Heart left ventricle (tissue), 16 donors: ENCODE measurements at regions not wholly inside any gene's neighbourhood (a gene's known extent, or its start where the extent isn't known, plus 50 kb on each side); places are given as distances from the start of the nearest gene placed in this dataset.

Source experiments
- ATAC-seq, 4 donors: fragments of 200-7000 bp; cut with Tn5 transposase; one replicate each; pipeline ENCODE4 v1.9.1; 2020 to 2022; ENCODE audit warnings: moderate library complexity in 4 of 4, mild to moderate bottlenecking in 3 of 4, moderate number of reproducible peaks in 1 of 4
- DNase-seq, 5 donors: peaks; one replicate each; pipeline ENCODE4 v3.0.0-alpha.2; 2020
- H3K27ac ChIP-seq, 12 donors: fragments of 200-600 bp; sonication (generic) in 4 of 12; one replicate each; pipeline versions ENCODE4 v1.5.0 to v1.8.0; 2016 to 2022; ENCODE audit warnings: mild to moderate bottlenecking in 2 of 12
- H3K27me3 ChIP-seq, 9 donors: fragments of 200-600 bp; sonication (generic) in 2 of 9; one replicate each; pipeline versions ENCODE4 v1.5.1 to v1.8.0; 2016 to 2022; ENCODE audit warnings: mild to moderate bottlenecking in 3 of 9
- H3K36me3 ChIP-seq, 9 donors: fragments of 200-600 bp; sonication (generic) in 2 of 9; one replicate each; pipeline versions ENCODE4 v1.5.0 to v1.8.0; 2018 to 2022; ENCODE audit warnings: mild to moderate bottlenecking in 2 of 9
- H3K4me1 ChIP-seq, 12 donors: fragments of 200-600 bp; sonication (generic) in 4 of 12; one replicate each; pipeline versions ENCODE4 v1.5.0 to v1.8.0; 2016 to 2022; ENCODE audit warnings: mild to moderate bottlenecking in 3 of 12
- H3K4me3 ChIP-seq, 12 donors: fragments of 200-600 bp; sonication (generic) in 4 of 12; one replicate each; pipeline versions ENCODE4 v1.5.0 to v1.8.0; 2017 to 2022; ENCODE audit warnings: mild to moderate bottlenecking in 9 of 12, moderate library complexity in 4 of 12
- H3K9me3 ChIP-seq, 12 donors: fragments of 200-600 bp; sonication (generic) in 4 of 12; one replicate each; pipeline versions ENCODE4 v1.5.0 to v1.8.0; 2016 to 2022; ENCODE audit warnings: mild to moderate bottlenecking in 1 of 12
- CTCF ChIP-seq, 12 donors: fragments of 200-600 bp; sonication (generic) in 4 of 12; IDR thresholded peaks; one replicate each; pipeline versions ENCODE4 v1.5.0 to v1.8.0; 2018 to 2022; ENCODE audit warnings: antibody characterized with exemption in 12 of 12, mild to moderate bottlenecking in 5 of 12
- POLR2A ChIP-seq, 2 donors: fragments of 450-650 bp; IDR thresholded peaks; one replicate each; pipeline ENCODE4 v1.6.1; 2017; ENCODE audit warnings: antibody characterized with exemption in 2 of 2, mild to moderate bottlenecking in 2 of 2, moderate library complexity in 2 of 2
- WGBS, 4 donors: extraction: QIAGEN DNeasy Blood & Tissue Kit in 2 of 4; methylation state at CpG; one replicate each; pipeline versions ENCODE4 v1.1.5 to v1.1.7; 2013 to 2018; 5-methylcytosine and 5-hydroxymethylcytosine counted together
- intact Hi-C, 10 donors: fragments of 100-400 bp; cut with DNase I; formaldehyde crosslinking; loops; one replicate each; pipeline versions ENCODE4 v1.11.1 to v1.14.2; 2022
- donor health status: ischemic (EF 13 %, LVEDD 7.1; RV severe dilation, severe dysfunction).
- donor health status: healthy with polysubstance abuse.
- donor health status: DM: no; HTN: yes; CAD: no.
- donor health status: DM: no; HTN: no; CAD: no.
- donor health status: ischemic (EF 25% LVEDD 6.9; RV normal size, moderate dysfunction).
- donor health status: ischemic (EF 25% LVEDD 5.7; RV mildly dilated, moderate dysfunction).
- donor health status: healthy.
- donor health status: DM: yes; HTN: yes; CAD: no.
- donor health status: ischemic (EF 35%, LVEDD 5.7; RV mildly dilated, moderate dysfunction).
- donor health status: nonischemic (EF 11% LVEDD 7.7; RV severe dilation, severe dysfunction).
- donor health status: DM: yes; HTN: yes; CAD: no.
- donor health status: PGD.
- donor health status: ischemic (EF 29% LVEDD 5.4; RV normal size, mild dysfunction).
- donor health status: nonischemic (EF 23%, LVEDD 6.1; RV moderate dilation, normal function).

GRCh38 chr10:44636625-44637024 lies 251.7 kb upstream of the CXCL12 start:
- no peak overlapping the region for H3K4me3 ChIP-seq
- WGBS, 4 donors = 88 to 95% (median 92%) methylated on average over 3 of the region's 3 CpGs
- H3K4me1 ChIP-seq = no peaks in the 10 kb centered on the region
- ATAC-seq (no peak), DNase-seq (no peak)
- TF ChIP-seq CTCF (IDR thresholded peaks at IDR 0.05) (no peak), POLR2A (IDR thresholded peaks at IDR 0.05) (no peak)
- no peaks in the 10 kb centered on the region for H3K27me3 ChIP-seq
- H3K27ac ChIP-seq = no peak overlapping the region
- peaks cover 0 to 15% (median 0%) of the 10 kb centered on the region in 12 donors for H3K9me3 ChIP-seq
- intact Hi-C loops = loop anchor here in 1 of 10 donors (1.0 kb wide), 1 partner anchor 8 kb away; no protein-coding TSS in a partner anchor
- no peaks in the 10 kb centered on the region for H3K36me3 ChIP-seq

- H3K27me3 ChIP-seq = no peaks in the 10 kb centered on the region
- no peaks in the 10 kb centered on the region for H3K4me1 ChIP-seq
- DNase-seq = no peak
- H3K9me3 ChIP-seq = peaks cover 0 to 19% (median 0%) of the 10 kb centered on the region in 12 donors
- H3K4me3 ChIP-seq = no peak overlapping the region
- TF ChIP-seq POLR2A (IDR thresholded peaks at IDR 0.05) = no peak
- no peak for TF ChIP-seq CTCF (IDR thresholded peaks at IDR 0.05)
- ATAC-seq = no peak
- no peak overlapping the region for H3K27ac ChIP-seq
- H3K36me3 ChIP-seq = no peaks in the 10 kb centered on the region
- intact Hi-C loops = no loop called here
- WGBS, 4 donors = 61 to 63% (median 62%) methylated on average over 7 of the region's 7 CpGs
Measured at GRCh38 chr10:44640429-44640828, 255.5 kb upstream of the CXCL12 start.

DNA sequence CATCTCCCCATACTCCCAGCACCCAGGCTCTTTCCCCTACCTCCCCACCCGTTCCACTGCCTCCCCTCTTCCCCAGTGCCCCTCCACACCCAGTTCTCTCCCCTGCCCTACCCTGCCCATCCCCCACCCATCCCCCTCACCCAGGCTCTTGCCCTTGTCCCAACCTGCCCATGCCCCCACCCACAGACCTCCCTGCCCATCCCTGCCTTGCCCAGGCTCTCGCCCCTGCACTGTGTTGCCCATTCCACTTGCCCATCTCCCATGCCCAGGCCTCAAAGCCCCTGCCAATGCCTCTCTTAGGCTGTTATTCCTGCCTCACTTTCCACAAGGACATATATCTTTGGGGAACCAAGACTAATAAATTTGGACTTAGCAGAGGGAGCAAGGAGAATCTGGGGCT lies 262.6 kb upstream of the CXCL12 start:
- 78 to 88% (median 81%) methylated on average over 2 of the region's 2 CpGs for WGBS, 4 donors
- intact Hi-C loops = no loop called here
- H3K27ac ChIP-seq = no peak overlapping the region
- H3K36me3 ChIP-seq = no peaks in the 10 kb centered on the region
- no peak overlapping the region for H3K4me3 ChIP-seq
- no peaks in the 10 kb centered on the region for H3K27me3 ChIP-seq
- DNase-seq (no peak), ATAC-seq (no peak)
- H3K9me3 ChIP-seq = peaks cover 0 to 15% (median 0%) of the 10 kb centered on the region in 12 donors
- H3K4me1 ChIP-seq = peaks cover 0 to 10% (median 0%) of the 10 kb centered on the region in 12 donors
- no peak for TF ChIP-seq CTCF (IDR thresholded peaks at IDR 0.05)
- TF ChIP-seq POLR2A (IDR thresholded peaks at IDR 0.05) = no peak

DNA sequence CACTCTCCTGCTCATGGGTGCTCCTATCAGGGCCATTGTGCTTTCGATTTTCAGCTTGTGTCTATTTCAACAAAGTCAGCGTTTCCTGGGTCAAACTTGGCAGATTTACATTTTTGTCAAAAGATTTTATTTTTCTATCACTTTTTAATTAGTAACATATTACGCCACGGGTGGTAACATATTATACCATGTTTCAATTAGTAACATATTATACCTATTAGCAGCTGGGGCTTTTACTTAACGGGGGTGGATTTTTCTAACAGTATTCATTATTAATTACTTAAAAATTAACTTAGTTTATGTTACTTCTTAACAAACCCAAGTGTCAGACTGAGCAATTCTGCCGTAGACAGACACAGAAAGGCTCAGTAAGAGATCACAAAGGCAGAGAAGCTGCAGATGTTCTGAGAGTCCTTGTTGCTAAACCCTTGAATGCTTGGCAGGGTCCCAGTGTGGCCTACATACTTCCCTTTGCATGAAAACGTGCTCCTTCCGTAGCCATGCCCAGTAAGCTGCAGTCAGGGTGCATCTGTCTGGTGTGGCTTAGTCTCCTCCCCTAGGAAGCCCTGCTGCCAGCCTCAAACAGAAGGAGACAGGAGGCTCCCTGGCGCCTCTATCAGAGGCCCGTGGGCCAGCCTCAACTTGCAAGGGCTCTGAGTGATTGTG lies 263.1 kb upstream of the CXCL12 start:
- Histone ChIP-seq H3K27ac (no peak overlapping the region), H3K4me3 (no peak overlapping the region), H3K27me3 (no peaks in the 10 kb centered on the region), H3K36me3 (no peaks in the 10 kb centered on the region), H3K4me1 (peaks cover 0 to 10% (median 0%) of the 10 kb centered on the region in 12 donors), H3K9me3 (peaks cover 0 to 15% (median 0%) of the 10 kb centered on the region in 12 donors)
- intact Hi-C loops = no loop called here
- DNase-seq (peak in 3 of 5 donors; percentile 16 to 55 (median 49)), ATAC-seq (peak in 2 of 4 donors; percentile 57 to 72)
- TF ChIP-seq CTCF (IDR thresholded peaks at IDR 0.05) (no peak), POLR2A (IDR thresholded peaks at IDR 0.05) (no peak)
- WGBS, 4 donors = 73 to 84% (median 78%) methylated on average over 10 of the region's 10 CpGs
